Osteocyte (in vitro differentiated cells): ENCODE measurements at regions not wholly inside any gene's neighbourhood (a gene's known extent, or its start where the extent isn't known, plus 50 kb on each side); places are given as distances from the start of the nearest gene placed in this dataset.

Source experiments
- DNase-seq: peaks from one replicate; pipeline ENCODE4 v3.0.0; 2021; ENCODE audit warnings: mixed read lengths; ENCODE audit not compliant: unreplicated experiment; ENCODE audit errors: extremely low spot score
- H3K27ac Mint-ChIP-seq: one replicate; pipeline ENCODE4 v1.8.0; 2021; ENCODE audit warnings: mild to moderate bottlenecking, mixed read lengths; ENCODE audit not compliant: unreplicated experiment
- H3K27me3 Mint-ChIP-seq: one replicate; pipeline ENCODE4 v1.8.0; 2021; ENCODE audit warnings: mixed read lengths; ENCODE audit not compliant: unreplicated experiment
- H3K36me3 Mint-ChIP-seq: one replicate; pipeline ENCODE4 v1.8.0; 2021; ENCODE audit warnings: mixed read lengths; ENCODE audit not compliant: unreplicated experiment
- H3K4me1 Mint-ChIP-seq: one replicate; pipeline ENCODE4 v1.8.0; 2021; ENCODE audit warnings: mixed read lengths; ENCODE audit not compliant: unreplicated experiment
- H3K4me3 Mint-ChIP-seq: one replicate; pipeline ENCODE4 v1.8.0; 2021; ENCODE audit warnings: mild to moderate bottlenecking, moderate library complexity, mixed read lengths; ENCODE audit not compliant: unreplicated experiment
- H3K9me3 Mint-ChIP-seq: one replicate; pipeline ENCODE4 v1.8.0; 2021; ENCODE audit warnings: mixed read lengths; ENCODE audit not compliant: unreplicated experiment
- TF ChIP-seq, protein P1 (sequence below): fragments of 200-600 bp; sonication (generic); IDR thresholded peaks from 2 replicates; pipeline ENCODE4 v1.5.0; 2021; ENCODE audit warnings: antibody characterized with exemption, mild to moderate bottlenecking, moderate library complexity

- H3K36me3 Mint-ChIP-seq = no peaks in the 10 kb centered on the region
- TF ChIP-seq, protein P1, sequence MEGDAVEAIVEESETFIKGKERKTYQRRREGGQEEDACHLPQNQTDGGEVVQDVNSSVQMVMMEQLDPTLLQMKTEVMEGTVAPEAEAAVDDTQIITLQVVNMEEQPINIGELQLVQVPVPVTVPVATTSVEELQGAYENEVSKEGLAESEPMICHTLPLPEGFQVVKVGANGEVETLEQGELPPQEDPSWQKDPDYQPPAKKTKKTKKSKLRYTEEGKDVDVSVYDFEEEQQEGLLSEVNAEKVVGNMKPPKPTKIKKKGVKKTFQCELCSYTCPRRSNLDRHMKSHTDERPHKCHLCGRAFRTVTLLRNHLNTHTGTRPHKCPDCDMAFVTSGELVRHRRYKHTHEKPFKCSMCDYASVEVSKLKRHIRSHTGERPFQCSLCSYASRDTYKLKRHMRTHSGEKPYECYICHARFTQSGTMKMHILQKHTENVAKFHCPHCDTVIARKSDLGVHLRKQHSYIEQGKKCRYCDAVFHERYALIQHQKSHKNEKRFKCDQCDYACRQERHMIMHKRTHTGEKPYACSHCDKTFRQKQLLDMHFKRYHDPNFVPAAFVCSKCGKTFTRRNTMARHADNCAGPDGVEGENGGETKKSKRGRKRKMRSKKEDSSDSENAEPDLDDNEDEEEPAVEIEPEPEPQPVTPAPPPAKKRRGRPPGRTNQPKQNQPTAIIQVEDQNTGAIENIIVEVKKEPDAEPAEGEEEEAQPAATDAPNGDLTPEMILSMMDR = no peak
- no peak overlapping the region for H3K4me3 Mint-ChIP-seq
- H3K27me3 Mint-ChIP-seq = peaks cover 2% of the 10 kb centered on the region
- H3K9me3 Mint-ChIP-seq = peaks cover 8% of the 10 kb centered on the region
- DNase-seq = no peak
- H3K27ac Mint-ChIP-seq = no peak overlapping the region
- no peaks in the 10 kb centered on the region for H3K4me1 Mint-ChIP-seq
Measured at GRCh38 chr13:90947976-90948375, 399.5 kb upstream of the MIR17HG start.

DNA sequence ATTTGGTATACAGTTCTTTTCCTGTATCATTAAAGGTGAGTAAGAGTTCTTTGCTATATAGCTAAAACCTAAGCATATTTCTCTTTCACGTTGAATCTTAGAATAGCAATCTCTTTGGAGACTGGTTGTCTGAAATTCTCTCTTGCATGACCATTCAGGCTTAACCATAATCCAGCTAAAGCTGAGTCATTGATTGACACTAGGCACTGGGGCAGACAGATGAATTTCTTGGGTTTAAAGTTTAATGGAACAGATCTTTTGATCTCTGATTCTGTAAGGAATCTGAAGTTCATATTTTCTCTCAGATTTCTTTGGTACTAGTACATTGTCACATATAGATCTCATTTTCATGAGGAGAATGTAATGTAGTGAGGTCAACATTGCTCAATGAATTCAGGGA lies 397.3 kb upstream of the MIR17HG start:
- DNase-seq = no peak
- TF ChIP-seq, protein P1 = no peak
- no peaks in the 10 kb centered on the region for H3K36me3 Mint-ChIP-seq
- H3K4me1 Mint-ChIP-seq = no peaks in the 10 kb centered on the region
- peaks cover 2% of the 10 kb centered on the region for H3K27me3 Mint-ChIP-seq
- no peak overlapping the region for H3K4me3 Mint-ChIP-seq
- peaks cover 8% of the 10 kb centered on the region for H3K9me3 Mint-ChIP-seq
- no peak overlapping the region for H3K27ac Mint-ChIP-seq

- Mint-ChIP-seq H3K27ac (no peak overlapping the region), H3K4me1 (no peaks in the 10 kb centered on the region), H3K27me3 (peaks cover 2% of the 10 kb centered on the region), H3K9me3 (peaks cover 8% of the 10 kb centered on the region), H3K4me3 (no peak overlapping the region), H3K36me3 (no peaks in the 10 kb centered on the region)
- no peak for DNase-seq
- TF ChIP-seq, protein P1 = no peak
Measured at GRCh38 chr13:90951663-90952062, 395.8 kb upstream of the MIR17HG start.

DNA sequence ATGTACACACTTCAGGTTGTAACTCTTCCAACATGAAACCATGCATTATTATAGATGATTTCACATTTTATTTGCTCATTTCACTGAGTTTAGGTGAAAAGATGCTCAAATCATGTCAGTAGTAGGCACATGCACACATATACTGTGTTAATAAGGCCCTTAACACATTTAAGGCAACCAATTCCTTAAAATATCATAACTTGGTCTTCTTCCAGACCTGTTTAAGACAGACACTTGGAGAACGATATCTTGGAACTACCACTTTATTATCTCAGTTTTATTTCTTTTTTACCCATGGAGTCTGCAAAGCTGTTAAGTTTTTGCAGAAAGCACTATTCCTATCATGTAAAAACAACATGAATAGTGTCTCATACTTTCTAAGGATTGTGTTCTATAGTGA lies 395.2 kb upstream of the MIR17HG start:
- H3K36me3 Mint-ChIP-seq = no peaks in the 10 kb centered on the region
- TF ChIP-seq, protein P1 = no peak
- H3K4me3 Mint-ChIP-seq = no peak overlapping the region
- no peaks in the 10 kb centered on the region for H3K4me1 Mint-ChIP-seq
- peaks cover 8% of the 10 kb centered on the region for H3K9me3 Mint-ChIP-seq
- no peak overlapping the region for H3K27ac Mint-ChIP-seq
- DNase-seq = no peak
- H3K27me3 Mint-ChIP-seq = peaks cover 2% of the 10 kb centered on the region

DNA sequence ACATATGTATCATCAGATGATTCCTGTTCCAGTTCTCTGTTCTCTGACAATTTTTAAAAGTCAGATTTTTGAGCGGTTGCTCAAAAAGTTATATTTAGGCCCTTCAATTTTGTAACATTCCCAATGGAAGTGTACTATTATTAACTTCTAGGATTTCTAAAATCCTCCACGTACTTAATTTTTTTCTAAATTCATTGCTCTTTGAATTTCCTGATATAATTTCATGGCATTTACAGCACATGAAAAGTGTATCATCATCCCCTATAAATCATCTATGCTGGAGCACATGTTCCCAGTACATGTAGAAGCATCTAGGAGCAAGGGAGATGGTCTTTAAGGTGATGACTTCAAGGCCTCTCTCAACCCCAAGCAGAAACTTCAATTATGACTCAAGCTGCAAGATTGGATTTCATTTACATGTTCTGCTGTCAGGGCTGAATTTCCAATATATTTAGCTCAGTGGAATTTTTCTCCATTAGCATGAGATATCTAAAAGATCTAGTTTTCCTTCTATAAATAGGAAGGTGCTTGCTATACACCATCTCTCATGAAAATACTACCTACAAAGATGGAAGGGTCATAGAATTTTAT lies 392.8 kb upstream of the MIR17HG start:
- no peak overlapping the region for H3K27ac Mint-ChIP-seq
- DNase-seq = no peak
- H3K4me1 Mint-ChIP-seq = no peaks in the 10 kb centered on the region
- TF ChIP-seq, protein P1 = no peak
- H3K4me3 Mint-ChIP-seq = no peak overlapping the region
- H3K9me3 Mint-ChIP-seq = no peaks in the 10 kb centered on the region
- H3K27me3 Mint-ChIP-seq = no peaks in the 10 kb centered on the region
- H3K36me3 Mint-ChIP-seq = no peaks in the 10 kb centered on the region
